GM21576 (cell line): ENCODE measurements at regions not wholly inside any gene's neighbourhood (a gene's known extent, or its start where the extent isn't known, plus 50 kb on each side); places are given as distances from the start of the nearest gene placed in this dataset.
"Not testable (repeated sequence)": the region's sequence is repeated elsewhere in the genome, so short reads cannot be mapped to it uniquely, and the experiment has no call there.

Experiments
- ATAC-seq: cut with Tn5 transposase; IDR thresholded peaks from one replicate; pipeline ENCODE4 v1.9.1; 2021; ENCODE audit warnings: mild to moderate bottlenecking, moderate library complexity; ENCODE audit not compliant: unreplicated experiment

- no peak for ATAC-seq
Measured at GRCh38 chr5:39532511-39532910, 107.7 kb upstream of the DAB2 start.

- no peak for ATAC-seq
Measured at GRCh38 chr5:39531306-39531705, 106.5 kb upstream of the DAB2 start.

- no peak for ATAC-seq
Measured at GRCh38 chr5:39526914-39527477, 102.2 kb upstream of the DAB2 start.

- not testable (repeated sequence) for ATAC-seq
Measured at GRCh38 chr5:39525781-39526180, 101.0 kb upstream of the DAB2 start.

- no peak for ATAC-seq
Measured at GRCh38 chr5:39525271-39525670, 100.5 kb upstream of the DAB2 start.

- ATAC-seq: no peak
Measured at GRCh38 chr5:39523821-39524220, 99.0 kb upstream of the DAB2 start.

- no peak for ATAC-seq
Measured at GRCh38 chr5:39521940-39522590, 97.3 kb upstream of the DAB2 start.

- no peak for ATAC-seq
Measured at GRCh38 chr5:39521098-39521860, 96.5 kb upstream of the DAB2 start.

GRCh38 chr5:39520232-39520572 is 95.4 kb upstream of the DAB2 start:
- ATAC-seq: no peak

- no peak for ATAC-seq
Measured at GRCh38 chr5:39519566-39520231, 94.9 kb upstream of the DAB2 start.

- no peak for ATAC-seq
Measured at GRCh38 chr5:39519079-39519478, 94.3 kb upstream of the DAB2 start.

GRCh38 chr5:39518516-39518915 is 93.7 kb upstream of the DAB2 start:
- ATAC-seq: no peak

GRCh38 chr5:39517800-39518199 is 93.0 kb upstream of the DAB2 start:
- no peak for ATAC-seq

GRCh38 chr5:39515881-39516280 is 91.1 kb upstream of the DAB2 start:
- ATAC-seq: no peak

- ATAC-seq: no peak
Measured at GRCh38 chr5:39513236-39513635, 88.5 kb upstream of the DAB2 start.

- no peak for ATAC-seq
Measured at GRCh38 chr5:39506211-39506610, 81.4 kb upstream of the DAB2 start.

- no peak for ATAC-seq
Measured at GRCh38 chr5:39505791-39506190, 81.0 kb upstream of the DAB2 start.

- no peak for ATAC-seq
Measured at GRCh38 chr5:39505363-39505762, 80.6 kb upstream of the DAB2 start.

- no peak for ATAC-seq
Measured at GRCh38 chr5:39503155-39503554, 78.4 kb upstream of the DAB2 start.

GRCh38 chr5:39502704-39503103 is 77.9 kb upstream of the DAB2 start:
- ATAC-seq: no peak

GRCh38 chr5:39501397-39501796 is 76.6 kb upstream of the DAB2 start:
- ATAC-seq: no peak
